Ishikawa (cell line): ENCODE measurements at regions not wholly inside any gene's neighbourhood (a gene's known extent, or its start where the extent isn't known, plus 50 kb on each side); places are given as distances from the start of the nearest gene placed in this dataset.

Experiments
- CEBPB ChIP-seq: IDR thresholded peaks from 2 replicates; pipeline ENCODE4 v1.6.1; 2012
- CREB1 ChIP-seq: IDR thresholded peaks from 2 replicates; pipeline ENCODE4 v1.6.1; 2012; ENCODE audit warnings: low read depth
- EGR1 ChIP-seq: IDR thresholded peaks from 2 replicates; pipeline ENCODE4 v1.6.1; 2012
- EP300 ChIP-seq: IDR thresholded peaks from 2 replicates; pipeline ENCODE4 v1.6.1; 2012; ENCODE audit warnings: borderline replicate concordance
- FOXM1 ChIP-seq: IDR thresholded peaks from 2 replicates; pipeline ENCODE4 v1.6.1; 2012; ENCODE audit warnings: low read depth, borderline replicate concordance
- MAX ChIP-seq: IDR thresholded peaks from 2 replicates; pipeline ENCODE4 v1.6.1; 2012
- NFIC ChIP-seq: IDR thresholded peaks from 2 replicates; pipeline ENCODE4 v1.6.1; 2012
- RAD21 ChIP-seq: IDR thresholded peaks from 2 replicates; pipeline ENCODE4 v1.6.1; 2012; ENCODE audit warnings: low read depth
- REST ChIP-seq: IDR thresholded peaks from 2 replicates; pipeline ENCODE4 v1.6.1; 2012; ENCODE audit warnings: low read depth, mild to moderate bottlenecking
- TAF1 ChIP-seq: IDR thresholded peaks from 2 replicates; pipeline ENCODE4 v1.6.1; 2012; ENCODE audit warnings: low read depth, mild to moderate bottlenecking
- TCF12 ChIP-seq: IDR thresholded peaks from 2 replicates; pipeline ENCODE4 v1.6.1; 2012; ENCODE audit warnings: low read depth
- TEAD4 ChIP-seq: IDR thresholded peaks from 2 replicates; pipeline ENCODE4 v1.6.1; 2012
- USF1 ChIP-seq: IDR thresholded peaks from 2 replicates; pipeline ENCODE4 v1.6.1; 2012
- YY1 ChIP-seq: IDR thresholded peaks from 2 replicates; pipeline ENCODE4 v1.6.1; 2012; ENCODE audit warnings: low read depth
- ZBTB7A ChIP-seq: IDR thresholded peaks from 2 replicates; pipeline ENCODE4 v1.6.1; 2012; ENCODE audit warnings: low read depth

- TF ChIP-seq EGR1 = no peak
- no peak for TF ChIP-seq YY1
- no peak for TF ChIP-seq TEAD4
- TF ChIP-seq FOXM1 = no peak
- TF ChIP-seq TCF12 = no peak
- no peak for TF ChIP-seq TAF1
- no peak for TF ChIP-seq EP300
- TF ChIP-seq ZBTB7A = no peak
- TF ChIP-seq RAD21 = no peak
- no peak for TF ChIP-seq NFIC
- no peak for TF ChIP-seq USF1
- no peak for TF ChIP-seq CREB1
- no peak for TF ChIP-seq MAX
These were observed 603.4 kb upstream of the CCDC54 start for GRCh38 chr3:106773795-106774194.

GRCh38 chr3:106783231-106783630 lies 594.0 kb upstream of the CCDC54 start:
- no peak for TF ChIP-seq ZBTB7A
- TF ChIP-seq CEBPB = no peak

GRCh38 chr3:106789276-106789675 lies 588.0 kb upstream of the CCDC54 start:
- TF ChIP-seq EP300 (no peak), EGR1 (no peak), ZBTB7A (no peak), TEAD4 (no peak), RAD21 (no peak), FOXM1 (no peak), MAX (no peak), TCF12 (no peak), REST (no peak), CREB1 (no peak), CEBPB (no peak), USF1 (no peak), NFIC (no peak)

GRCh38 chr3:106792716-106793115 lies 584.5 kb upstream of the CCDC54 start:
- no peak for TF ChIP-seq ZBTB7A
- TF ChIP-seq TEAD4 = no peak
- TF ChIP-seq TAF1 = no peak
- no peak for TF ChIP-seq CREB1
- TF ChIP-seq EGR1 = no peak
- TF ChIP-seq REST = no peak
- no peak for TF ChIP-seq CEBPB
- no peak for TF ChIP-seq YY1
- no peak for TF ChIP-seq TCF12
- no peak for TF ChIP-seq EP300
- no peak for TF ChIP-seq FOXM1
- no peak for TF ChIP-seq NFIC
- no peak for TF ChIP-seq RAD21
- TF ChIP-seq USF1 = no peak
- no peak for TF ChIP-seq MAX

GRCh38 chr3:106794442-106794841 lies 582.8 kb upstream of the CCDC54 start:
- no peak for TF ChIP-seq YY1
- TF ChIP-seq EP300 = no peak
- TF ChIP-seq TAF1 = no peak
- TF ChIP-seq CREB1 = no peak
- TF ChIP-seq MAX = no peak
- TF ChIP-seq NFIC = no peak
- TF ChIP-seq EGR1 = no peak
- no peak for TF ChIP-seq TCF12
- TF ChIP-seq USF1 = no peak
- TF ChIP-seq ZBTB7A = no peak
- TF ChIP-seq CEBPB = no peak
- no peak for TF ChIP-seq RAD21
- no peak for TF ChIP-seq TEAD4
- TF ChIP-seq FOXM1 = no peak
- no peak for TF ChIP-seq REST
